IMR-90 (cell line): ENCODE measurements at regions not wholly inside any gene's neighbourhood (a gene's known extent, or its start where the extent isn't known, plus 50 kb on each side); places are given as distances from the start of the nearest gene placed in this dataset.

Experiments
- ATAC-seq: fragments of 200-7000 bp; cut with Tn5 transposase; 2 replicates; pipeline ENCODE4 v1.9.1; 2020; ENCODE audit warnings: low read depth, mild to moderate bottlenecking, moderate library complexity
- BruUV-seq: library from RNA; stranded (reverse); fragments of 400-500 nt; replicated peaks from 2 replicates; lab custom pipeline; 2021; lab: Mats Ljungman, UMichigan
- CTCF ChIA-PET: fragments of 300-600 bp; formaldehyde crosslinking; extraction: SDS; loops from one replicate; lab custom pipeline; 2021; ENCODE audit warnings: antibody characterized with exemption; lab: Yijun Ruan, JAX
- POLR2A ChIA-PET: fragments of 300-600 bp; sonication (Branson Sonifier 250); formaldehyde crosslinking; loops from one replicate; lab custom pipeline; 2022; ENCODE audit warnings: antibody characterized with exemption; ENCODE audit not compliant: unreplicated experiment; lab: Charles Lee
- DNase-seq: peaks from one replicate; pipeline ENCODE4 v3.0.0; 2013
- H2AFZ ChIP-seq: replicated peaks from 2 replicates; pipeline ENCODE3; 2013; ENCODE audit warnings: low read length, mild to moderate bottlenecking; ENCODE audit not compliant: poor library complexity
- H2AK5ac ChIP-seq: 2 replicates; pipeline ENCODE4 v1.6.1; 2013; ENCODE audit warnings: low read depth, low read length, inconsistent platforms
- H2AK9ac ChIP-seq: replicated peaks from 2 replicates; pipeline ENCODE3; 2013; ENCODE audit warnings: mild to moderate bottlenecking, low read depth, low read length, moderate library complexity; ENCODE audit not compliant: poor library complexity
- H2BK120ac ChIP-seq: 2 replicates; pipeline ENCODE4 v1.6.1; 2013; ENCODE audit warnings: low read depth, low read length, inconsistent platforms
- H2BK15ac ChIP-seq: 3 replicates; pipeline ENCODE4 v1.6.1; 2013; ENCODE audit warnings: low read depth, low read length, inconsistent platforms
- H2BK20ac ChIP-seq: 2 replicates; pipeline ENCODE4 v1.6.1; 2013; ENCODE audit warnings: low read depth, mild to moderate bottlenecking, inconsistent platforms, low read length, moderate library complexity
- H2BK5ac ChIP-seq: 2 replicates; pipeline ENCODE4 v1.6.1; 2013; ENCODE audit warnings: mild to moderate bottlenecking, low read depth, low read length, inconsistent platforms; ENCODE audit not compliant: poor library complexity, severe bottlenecking
- H3K14ac ChIP-seq: replicated peaks from 2 replicates; pipeline ENCODE4 v1.6.1; 2013; ENCODE audit warnings: low read depth, low read length, inconsistent platforms
- H3K18ac ChIP-seq: 2 replicates; pipeline ENCODE4 v1.6.1; 2013; ENCODE audit warnings: low read depth, low read length, control low read depth
- H3K23ac ChIP-seq: 2 replicates; pipeline ENCODE4 v1.6.1; 2013; ENCODE audit warnings: low read depth, low read length, inconsistent platforms
- H3K27ac ChIP-seq: 2 replicates; pipeline ENCODE4 v1.5.1; 2013; ENCODE audit warnings: mild to moderate bottlenecking, control low read depth, low read length; ENCODE audit not compliant: insufficient read depth
- H3K27me3 ChIP-seq: 2 replicates; pipeline ENCODE4 v1.6.1; 2013; ENCODE audit warnings: low read length; ENCODE audit not compliant: control insufficient read depth, insufficient read depth
- H3K36me3 ChIP-seq: 2 replicates; pipeline ENCODE4 v1.6.1; 2013; ENCODE audit warnings: low read length, mixed read lengths; ENCODE audit not compliant: control insufficient read depth, insufficient read depth
- H3K4ac ChIP-seq: 2 replicates; pipeline ENCODE4 v1.6.1; 2013; ENCODE audit warnings: low read depth, low read length, inconsistent platforms
- H3K4me1 ChIP-seq: 2 replicates; pipeline ENCODE4 v1.6.1; 2013; ENCODE audit warnings: low read length, mixed read lengths; ENCODE audit not compliant: control insufficient read depth, insufficient read depth
- H3K4me2 ChIP-seq: 2 replicates; pipeline ENCODE4 v1.6.1; 2013; ENCODE audit warnings: low read depth, mild to moderate bottlenecking, control low read depth, low read length, moderate library complexity
- H3K4me3 ChIP-seq: 2 replicates; pipeline ENCODE4 v1.5.1; 2013; ENCODE audit warnings: low read depth, mild to moderate bottlenecking, control low read depth, low read length, moderate library complexity; ENCODE audit not compliant: insufficient read depth
- H3K56ac ChIP-seq: 2 replicates; pipeline ENCODE4 v1.6.1; 2013; ENCODE audit warnings: low read length, inconsistent platforms; ENCODE audit not compliant: insufficient read depth; ENCODE audit errors: extremely low read depth
- H3K79me1 ChIP-seq, 2 experiments: 2 replicates each; pipeline ENCODE4 v1.6.1; 2013; ENCODE audit warnings: low read length in 2 of 2, inconsistent platforms in 1 of 2, low read depth in 1 of 2
- H3K9ac ChIP-seq: 2 replicates; pipeline ENCODE4 v1.6.1; 2013; ENCODE audit warnings: low read depth, low read length, control low read depth
- H3K9me1 ChIP-seq: 2 replicates; pipeline ENCODE4 v1.6.1; 2013; ENCODE audit warnings: low read length, inconsistent platforms; ENCODE audit not compliant: insufficient read depth
- H3K9me3 ChIP-seq: 2 replicates; pipeline ENCODE4 v1.6.1; 2013; ENCODE audit warnings: low read length; ENCODE audit not compliant: control insufficient read depth, insufficient read depth
- H4K20me1 ChIP-seq: 2 replicates; pipeline ENCODE4 v1.6.1; 2013; ENCODE audit warnings: low read length, inconsistent platforms; ENCODE audit not compliant: insufficient read depth
- H4K5ac ChIP-seq: 2 replicates; pipeline ENCODE4 v1.6.1; 2013; ENCODE audit warnings: mild to moderate bottlenecking, low read depth, low read length, control low read depth
- H4K8ac ChIP-seq, 2 experiments: 2 replicates each; pipeline ENCODE4 v1.6.1; 2013; ENCODE audit warnings: low read depth in 2 of 2, low read length in 2 of 2, control low read depth in 1 of 2, inconsistent platforms in 1 of 2
- H4K91ac ChIP-seq: 2 replicates; pipeline ENCODE4 v1.6.1; 2013; ENCODE audit warnings: low read depth, low read length, inconsistent platforms; ENCODE audit not compliant: insufficient read depth
- BHLHE40 ChIP-seq: fragments of 150-350 bp; IDR thresholded peaks from 2 replicates; pipeline ENCODE4 v1.6.1; 2016; ENCODE audit warnings: mild to moderate bottlenecking, low read depth, low read length
- CEBPB ChIP-seq: IDR thresholded peaks from 2 replicates; pipeline ENCODE4 v1.6.1; 2012; ENCODE audit warnings: low read depth, low read length, improper control_type of control experiment
- CHD1 ChIP-seq: IDR thresholded peaks from 2 replicates; pipeline ENCODE4 v1.6.1; 2012; ENCODE audit warnings: low read depth, low read length, improper control_type of control experiment
- CTCF ChIP-seq: conservative IDR thresholded peaks from 2 replicates; pipeline ENCODE4 v1.5.1; 2012; ENCODE audit warnings: mild to moderate bottlenecking, low read depth, low read length, improper control_type of control experiment
- FOS ChIP-seq: fragments of 150-350 bp; IDR thresholded peaks from 2 replicates; pipeline ENCODE4 v1.6.1; 2016; ENCODE audit warnings: low read depth, low read length
- MAFK ChIP-seq: IDR thresholded peaks from 2 replicates; pipeline ENCODE4 v1.6.1; 2012; ENCODE audit warnings: low read depth, low read length, improper control_type of control experiment
- MAZ ChIP-seq: IDR thresholded peaks from 2 replicates; pipeline ENCODE4 v1.6.1; 2012; ENCODE audit warnings: low read depth, mild to moderate bottlenecking, low read length, improper control_type of control experiment, moderate library complexity, borderline replicate concordance
- NFE2L2 ChIP-seq: fragments of 150-350 bp; IDR thresholded peaks from 2 replicates; pipeline ENCODE4 v1.6.1; 2016; ENCODE audit warnings: low read depth, mild to moderate bottlenecking, low read length
- POLR2A ChIP-seq: IDR thresholded peaks from 2 replicates; pipeline ENCODE4 v1.6.1; 2012; ENCODE audit warnings: mild to moderate bottlenecking, low read depth, low read length
- RCOR1 ChIP-seq: IDR thresholded peaks from 2 replicates; pipeline ENCODE4 v1.6.1; 2012; ENCODE audit warnings: mild to moderate bottlenecking, low read length, improper control_type of control experiment; ENCODE audit not compliant: insufficient replicate concordance
- RFX5 ChIP-seq: IDR thresholded peaks from 2 replicates; pipeline ENCODE4 v1.8.0; 2012; ENCODE audit warnings: low read depth, mild to moderate bottlenecking, low read length, moderate library complexity
- USF2 ChIP-seq: fragments of 150-350 bp; IDR thresholded peaks from 2 replicates; pipeline ENCODE4 v1.6.1; 2017; ENCODE audit warnings: mild to moderate bottlenecking, antibody characterized with exemption, low read length, low read depth
- WGBS, 2 experiments: methylation state at CpG; one replicate each; pipeline versions ENCODE4 v1.1.5 to v1.1.7; 2013; ENCODE audit warnings: missing lambda C conversion rate in 2 of 2; ENCODE audit not compliant: insufficient read length in 1 of 2; ENCODE audit errors: extremely low coverage in 2 of 2; 5-methylcytosine and 5-hydroxymethylcytosine counted together
- dilution Hi-C: fragments of 300-500 bp; cut with HindIII; formaldehyde crosslinking; loops from one replicate; pipeline ENCODE4 v1.14.3; 2018; ENCODE audit warnings: low sequenced_read_pairs; ENCODE audit not compliant: unreplicated experiment
- in situ Hi-C: fragments of 300-500 bp; cut with MboI; formaldehyde crosslinking; loops from 3 replicates; pipeline ENCODE4 v1.14.3; 2019; ENCODE audit warnings: low sequenced_read_pairs, inconsistent platforms, mixed read lengths
- intact Hi-C: fragments of 100-400 bp; cut with micrococcal nuclease; formaldehyde crosslinking; loops from 2 replicates; pipeline ENCODE4 v1.10.0; 2022

- Histone ChIP-seq H3K4me1 (peaks cover 7% of the 10 kb centered on the region), H2AK5ac (peak overlapping the region; percentile 58; the same call in 1 of the 2 replicates), H4K91ac (peak overlapping the region; percentile 71), H3K23ac (peak overlapping the region; percentile 74), H3K4ac (peak overlapping the region; percentile 61), H3K4me2 (peak overlapping the region; percentile 3), H2BK5ac (peak overlapping the region; percentile 46), H4K8ac (peak overlapping the region; percentile 5 to 87), H3K9me1 (peaks cover 9% of the 10 kb centered on the region; the same call in 1 of the 2 replicates), H3K36me3 (no peaks in the 10 kb centered on the region), H2AK9ac (no peak overlapping the region), H4K20me1 (no peaks in the 10 kb centered on the region), H3K27me3 (no peaks in the 10 kb centered on the region), H3K27ac (peak overlapping the region; percentile 21; the same call in 1 of the 2 replicates), H3K56ac (peak overlapping the region; percentile 5; the same call in 1 of the 2 replicates), H2AFZ (peak overlapping the region; percentile 86), H2BK120ac (peak overlapping the region; percentile 90), H3K14ac (peak overlapping the region; percentile 74), H2BK15ac (peak overlapping the region; percentile 85), H3K4me3 (no peak overlapping the region), H4K5ac (peak overlapping the region; percentile 50), H3K18ac (peak overlapping the region; percentile 62), H3K9me3 (no peaks in the 10 kb centered on the region), H2BK20ac (peak overlapping the region; percentile 92), H3K79me1 (no peaks in the 10 kb centered on the region), H3K9ac (no peak overlapping the region)
- CTCF ChIA-PET: no interaction called here
- no CpG with 5 or more reads among the region's 6 CpGs for WGBS, 2 experiments
- in situ Hi-C loops (no loop called here), intact Hi-C loops (no loop called here), dilution Hi-C loops (no loop called here)
- POLR2A ChIA-PET: interaction anchor here (0.5 kb wide), 2 partner anchors 13 to 301 kb away, joined by 3 to 5 read pairs; no protein-coding TSS in a partner anchor
- ATAC-seq: peak; percentile 96
- no peak for TF ChIP-seq CHD1
- TF ChIP-seq FOS: 0 out of 2 replicates have a peak, but pooled peaks have one; percentile 7
- TF ChIP-seq MAFK: peak; percentile 60; the same call in 1 of the 2 replicates
- no peak for TF ChIP-seq NFE2L2
- peak; percentile 24; the same call in 1 of the 2 replicates for TF ChIP-seq CEBPB
- TF ChIP-seq MAZ: no peak
- no peak for TF ChIP-seq USF2
- no peak for TF ChIP-seq RFX5
- TF ChIP-seq POLR2A: no peak
- TF ChIP-seq RCOR1: no peak
- no peak for TF ChIP-seq CTCF
- TF ChIP-seq BHLHE40: no peak
- DNase-seq: peak; percentile 71
- no TSS peak for BruUV-seq
Measured at GRCh38 chr11:12587333-12587991, 86.8 kb upstream of the TEAD1 start.
